MM.1S (cell line): ENCODE measurements at regions not wholly inside any gene's neighbourhood (a gene's known extent, or its start where the extent isn't known, plus 50 kb on each side); places are given as distances from the start of the nearest gene placed in this dataset.

Experiments
- CTCF ChIP-seq: fragments of 300-600 bp; sonication (generic); IDR thresholded peaks from 2 replicates; pipeline ENCODE4 v1.5.1; 2016; ENCODE audit warnings: antibody characterized with exemption, low read length, mixed read lengths
- EZH2 ChIP-seq: fragments of 300-600 bp; sonication (generic); optimal IDR thresholded peaks from 2 replicates; pipeline ENCODE3; 2017; ENCODE audit warnings: low read depth, mild to moderate bottlenecking, antibody characterized with exemption, low read length, mixed read lengths
- EZH2phosphoT487 ChIP-seq: fragments of 300-600 bp; sonication (generic); IDR thresholded peaks from 2 replicates; pipeline ENCODE4 v1.6.1; 2018; ENCODE audit warnings: antibody characterized with exemption, low read length

GRCh38 chr1:14136152-14136763 lies 436.3 kb downstream of the PRDM2 start:
- TF ChIP-seq CTCF (no peak), EZH2 (no peak), EZH2phosphoT487 (no peak)
